HG02678 (cell line): ENCODE measurements at regions not wholly inside any gene's neighbourhood (a gene's known extent, or its start where the extent isn't known, plus 50 kb on each side); places are given as distances from the start of the nearest gene placed in this dataset.
A peak's percentile ranks its signal among the peaks of the same experiment; 100 is the strongest.
"Not testable (repeated sequence)": the region's sequence is repeated elsewhere in the genome, so short reads cannot be mapped to it uniquely, and the experiment has no call there.

Experiments used
- ATAC-seq: cut with Tn5 transposase; IDR thresholded peaks from one replicate; pipeline ENCODE4 v1.9.1; 2021; ENCODE audit warnings: mild to moderate bottlenecking, moderate library complexity; ENCODE audit not compliant: unreplicated experiment

DNA sequence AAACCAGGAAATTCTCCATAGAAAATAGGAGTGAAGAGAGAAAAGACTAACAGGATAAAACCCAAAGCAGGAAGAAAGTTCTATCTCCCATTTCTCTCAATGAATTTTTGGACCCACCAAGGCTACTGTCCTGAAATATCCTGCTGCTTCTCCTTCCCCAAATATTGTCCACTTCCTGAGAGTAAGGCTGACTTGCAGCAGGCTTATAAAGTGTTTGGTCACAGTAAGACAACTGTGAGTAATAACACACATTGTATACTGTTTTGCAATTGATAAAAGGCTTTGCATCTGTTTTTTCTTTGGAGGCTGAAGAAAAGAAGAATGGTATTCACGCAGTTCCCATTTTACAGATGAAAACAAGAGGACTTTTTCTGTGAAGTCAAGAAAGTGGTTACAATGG lies 52.8 kb downstream of the FOXD4L6 start:
- not testable (repeated sequence) for ATAC-seq

DNA sequence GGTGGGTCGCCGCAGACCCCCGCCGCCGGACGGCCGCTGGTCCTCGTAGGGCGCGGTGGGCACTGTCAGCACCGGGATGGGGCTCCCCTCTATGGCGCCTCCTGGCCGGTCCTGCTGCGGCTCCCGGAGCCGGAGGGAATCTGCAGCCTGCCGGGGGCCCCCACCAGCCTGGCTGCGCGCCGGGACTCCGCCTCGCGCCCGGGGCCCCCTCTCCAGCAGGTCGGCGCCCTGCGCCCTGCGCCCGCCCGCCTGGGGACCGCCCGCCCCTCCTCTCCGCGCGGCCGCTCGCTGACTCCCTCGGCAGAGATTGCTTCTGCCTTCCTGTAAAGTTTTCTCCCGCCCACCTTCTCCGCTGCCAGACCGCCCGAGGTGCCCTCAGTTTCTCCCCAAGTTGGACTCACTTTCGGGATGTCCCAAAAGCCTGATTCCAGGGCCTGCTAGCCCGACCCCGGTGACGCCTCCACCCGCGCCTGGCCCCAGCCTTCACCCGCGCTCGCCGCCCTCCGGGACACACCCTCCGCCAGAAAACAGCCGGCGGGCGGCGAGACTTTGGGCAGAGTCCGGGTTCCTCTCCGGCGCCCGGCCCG lies 54.0 kb downstream of the FOXD4L6 start:
- peak; percentile 68 for ATAC-seq

DNA sequence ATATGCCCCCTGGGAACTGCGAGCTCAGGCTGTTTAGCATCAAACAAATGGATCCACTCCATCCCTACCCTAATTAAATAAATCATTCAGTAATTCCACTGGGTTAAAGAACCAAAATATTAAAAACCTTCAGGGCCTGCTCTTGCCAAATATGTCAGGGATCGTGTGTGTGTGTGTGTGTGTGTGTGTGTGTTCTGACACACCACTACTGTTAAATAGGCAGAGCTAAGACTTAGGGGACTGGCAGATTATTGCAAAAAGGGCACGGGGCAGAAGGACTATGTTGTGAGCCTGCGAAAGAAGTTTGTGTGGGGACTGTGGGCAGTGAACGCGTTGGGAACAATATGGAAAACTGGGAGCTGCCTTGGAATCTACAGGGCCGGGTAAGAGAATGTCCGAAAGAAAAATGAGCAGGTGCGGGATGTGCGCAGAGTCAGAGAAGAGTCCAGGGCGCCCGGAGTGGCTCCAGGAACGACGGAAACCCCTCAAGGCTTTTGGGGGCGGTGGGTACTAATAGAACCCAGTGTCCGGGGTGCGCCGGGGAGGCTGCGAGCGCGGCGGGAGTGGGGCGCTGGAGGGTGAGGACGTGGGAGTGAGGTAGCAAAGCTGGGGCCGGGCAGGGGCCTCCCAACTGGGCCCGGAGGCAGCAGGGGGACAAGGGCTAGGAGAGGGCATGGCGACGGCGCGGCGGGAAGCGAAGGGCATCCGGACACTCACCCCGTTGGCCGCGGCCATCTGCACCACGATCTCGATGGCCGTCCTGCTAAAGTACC lies 54.8 kb downstream of the FOXD4L6 start:
- ATAC-seq = not testable (repeated sequence)

DNA sequence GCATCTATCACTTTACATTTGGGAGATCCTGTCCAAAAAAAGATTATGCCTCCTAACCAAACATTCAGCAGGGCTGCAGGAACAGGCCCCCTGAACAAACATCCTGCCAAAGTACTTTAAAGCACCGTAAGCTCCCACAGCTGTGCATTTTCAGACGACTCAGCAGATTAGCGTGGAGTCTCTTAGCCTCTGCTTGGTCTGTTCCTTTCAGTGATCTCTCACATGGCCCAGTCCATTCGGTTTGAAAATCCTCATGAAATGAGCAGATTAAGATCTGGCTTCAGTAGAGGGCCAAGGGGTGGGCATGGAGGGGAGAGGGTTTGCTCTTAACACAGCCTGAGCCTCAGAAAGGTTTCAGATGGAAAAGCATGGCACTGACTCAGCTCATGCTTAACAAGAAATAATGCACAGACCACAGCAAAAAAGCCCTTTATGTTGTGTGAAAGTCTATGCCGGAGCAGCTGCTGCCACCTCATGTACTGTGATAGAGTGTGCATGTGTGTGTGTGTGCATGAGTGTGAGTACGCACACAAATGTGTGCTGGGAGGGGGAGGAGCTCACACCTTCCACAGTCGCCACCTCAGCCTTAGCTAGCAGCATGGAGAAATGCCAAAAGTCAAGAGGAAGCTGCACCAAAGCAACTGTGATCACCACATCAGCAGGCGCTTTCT lies 64.2 kb downstream of the FOXD4L6 start:
- peak; percentile 78 for ATAC-seq

DNA sequence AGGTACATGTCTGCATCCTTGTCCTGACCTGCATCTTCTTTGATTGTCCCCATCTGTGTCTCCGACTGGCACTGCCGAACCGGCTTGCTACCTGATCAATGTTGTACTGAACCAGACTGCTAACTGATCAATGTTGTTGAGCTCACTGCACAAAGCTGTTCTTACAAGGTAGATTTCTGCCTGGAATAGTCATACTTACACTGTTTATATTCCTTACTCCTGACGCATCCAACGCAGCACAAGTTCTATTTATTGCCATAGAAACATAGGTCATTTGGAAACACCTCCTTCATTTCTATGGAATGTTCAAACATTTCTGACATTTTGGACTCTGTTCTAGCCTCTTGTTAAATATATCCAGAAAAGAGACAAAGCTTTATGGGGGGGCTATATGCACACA lies 65.2 kb downstream of the FOXD4L6 start:
- ATAC-seq = not testable (repeated sequence)

DNA sequence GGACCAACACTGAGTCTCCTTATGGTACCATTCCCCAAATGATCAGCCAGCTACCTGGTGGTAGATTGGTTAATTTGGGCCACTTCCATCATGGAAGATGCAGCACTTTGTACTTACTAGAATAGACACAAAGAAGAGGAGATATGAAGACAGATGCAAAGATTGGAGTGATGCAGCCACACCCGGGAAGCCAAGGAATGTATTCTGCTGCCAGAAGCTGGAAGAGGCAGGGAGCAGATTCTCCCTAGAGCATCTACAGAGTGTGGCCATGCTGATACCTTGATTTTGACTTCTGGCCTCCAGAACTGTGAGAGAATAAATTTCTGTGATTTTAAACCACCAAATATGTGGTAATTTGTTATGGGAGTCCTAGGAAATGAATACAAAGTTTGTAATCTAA lies 68.9 kb downstream of the FOXD4L6 start:
- not testable (repeated sequence) for ATAC-seq

DNA sequence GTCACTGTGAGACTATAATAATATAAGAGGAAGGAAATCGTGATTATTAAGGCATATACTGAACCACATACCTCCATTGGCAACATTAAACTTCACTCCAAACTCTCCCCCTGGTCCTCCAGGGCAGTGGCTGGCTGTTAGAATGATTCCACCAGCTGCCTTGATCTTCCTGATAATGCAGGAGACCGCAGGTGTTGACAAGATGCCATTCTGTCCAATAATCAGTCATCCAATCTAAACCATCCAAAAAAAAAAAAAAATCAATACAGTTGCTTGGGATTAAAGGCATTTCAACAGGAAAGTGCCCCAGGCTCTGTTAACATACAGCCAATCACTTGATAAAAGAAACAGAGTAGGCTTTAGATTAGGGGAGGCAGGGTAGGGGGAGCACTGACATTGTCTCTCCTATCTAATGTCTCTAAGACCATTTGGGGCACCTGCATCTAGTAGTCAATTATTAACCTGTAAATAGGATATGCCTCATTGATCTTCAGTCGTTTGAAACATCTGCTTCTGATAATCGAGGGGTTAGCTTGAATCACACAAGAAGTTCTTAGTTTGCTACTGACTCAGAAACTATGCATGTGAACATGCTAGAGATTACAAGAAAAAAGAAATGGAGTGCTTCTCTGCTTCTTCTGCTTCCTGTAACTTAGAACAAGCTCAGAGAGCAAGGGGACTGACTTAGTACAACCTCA lies 74.7 kb downstream of the FOXD4L6 start:
- ATAC-seq = peak; percentile 94

DNA sequence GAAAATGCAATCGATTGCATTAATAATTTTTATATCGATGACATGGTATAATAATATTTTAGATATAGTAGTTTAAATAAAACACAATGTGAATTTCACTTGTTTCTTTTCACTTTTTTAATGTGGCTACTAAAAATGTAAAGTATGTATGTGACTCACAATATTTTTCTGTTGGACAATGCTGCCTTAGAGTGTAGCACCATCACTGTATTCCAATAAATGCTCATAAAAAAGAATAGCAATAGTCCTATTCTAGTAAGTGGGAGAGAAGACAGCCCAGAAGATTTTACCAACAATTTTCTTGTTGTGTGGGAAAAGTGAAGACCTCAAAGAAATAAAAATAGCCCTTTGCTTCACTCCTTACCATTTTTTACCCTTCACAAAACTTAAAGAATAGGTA lies 79.8 kb downstream of the FOXD4L6 start:
- not testable (repeated sequence) for ATAC-seq

DNA sequence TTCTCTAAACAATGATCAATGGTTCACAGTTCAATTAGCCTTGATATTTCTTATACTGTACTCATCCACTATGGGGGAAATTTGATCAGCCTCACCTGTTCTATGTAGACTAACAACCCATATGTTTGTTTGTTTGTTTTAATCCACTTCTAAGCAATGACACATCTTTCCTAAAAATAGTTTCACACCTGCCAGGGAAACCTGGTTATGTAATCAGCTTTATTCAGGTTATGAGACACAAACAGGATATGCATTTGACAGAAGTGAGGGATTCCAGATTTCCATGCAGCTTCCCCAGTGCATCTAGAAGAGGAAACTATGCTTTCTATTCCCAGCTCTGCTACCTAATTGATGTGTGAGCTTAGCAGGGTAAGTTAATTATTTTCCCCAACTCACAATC lies 80.7 kb downstream of the FOXD4L6 start:
- ATAC-seq = not testable (repeated sequence)

DNA sequence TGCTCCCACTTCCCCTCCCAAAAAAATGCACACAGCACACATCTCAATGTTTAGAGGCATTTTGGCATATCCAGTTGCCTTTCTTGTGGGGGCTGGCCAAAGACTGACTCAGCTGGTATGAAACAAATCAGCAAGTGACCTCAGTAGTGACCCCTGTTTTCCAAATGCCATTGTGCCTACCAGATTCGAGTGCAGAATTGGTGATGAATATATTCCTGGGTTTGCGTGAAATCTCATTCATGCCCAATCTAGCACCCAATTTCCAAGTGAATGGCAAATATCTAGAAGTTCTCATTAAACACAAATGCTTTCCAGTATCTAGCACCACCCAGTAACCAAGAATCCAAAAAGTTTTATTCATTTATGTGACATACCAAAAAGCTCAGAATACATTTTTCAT lies 83.6 kb downstream of the FOXD4L6 start:
- ATAC-seq = not testable (repeated sequence)

DNA sequence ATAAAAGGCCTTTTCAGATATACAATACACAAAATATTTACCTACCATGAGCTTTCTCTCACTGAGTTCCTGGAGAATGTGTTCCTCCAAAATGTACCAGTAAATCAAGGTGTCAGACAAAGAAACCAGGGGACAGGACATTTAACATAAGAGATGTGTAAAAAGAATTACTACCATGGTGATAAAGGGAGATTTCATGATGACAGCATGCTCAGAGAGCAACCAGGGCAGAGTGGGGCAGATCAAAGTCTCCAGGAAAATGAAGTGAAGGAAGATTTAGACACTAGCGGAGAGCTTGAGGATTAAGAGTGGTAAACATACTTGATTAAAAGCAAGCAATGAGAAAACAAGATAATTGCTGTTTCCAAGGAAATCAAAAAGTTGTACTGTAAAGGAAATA lies 85.0 kb downstream of the FOXD4L6 start:
- not testable (repeated sequence) for ATAC-seq

DNA sequence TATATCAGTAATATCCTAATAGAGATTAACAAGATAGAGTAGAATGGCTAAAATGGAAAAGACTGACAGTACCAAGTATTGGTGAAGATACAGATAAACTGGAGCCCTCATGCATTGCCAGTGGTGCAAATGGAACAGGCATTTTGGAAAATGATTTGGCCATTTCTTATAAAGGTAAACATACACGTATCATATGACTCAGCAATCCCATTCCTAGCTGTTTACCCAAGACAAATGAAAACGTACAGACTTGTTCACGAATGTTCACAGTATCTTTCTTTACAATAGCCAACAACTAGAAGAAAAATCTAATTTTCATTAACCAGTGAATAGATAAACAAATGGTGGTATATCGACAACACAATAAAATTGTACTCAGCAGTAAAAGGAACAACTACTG lies 86.4 kb downstream of the FOXD4L6 start:
- ATAC-seq = not testable (repeated sequence)

DNA sequence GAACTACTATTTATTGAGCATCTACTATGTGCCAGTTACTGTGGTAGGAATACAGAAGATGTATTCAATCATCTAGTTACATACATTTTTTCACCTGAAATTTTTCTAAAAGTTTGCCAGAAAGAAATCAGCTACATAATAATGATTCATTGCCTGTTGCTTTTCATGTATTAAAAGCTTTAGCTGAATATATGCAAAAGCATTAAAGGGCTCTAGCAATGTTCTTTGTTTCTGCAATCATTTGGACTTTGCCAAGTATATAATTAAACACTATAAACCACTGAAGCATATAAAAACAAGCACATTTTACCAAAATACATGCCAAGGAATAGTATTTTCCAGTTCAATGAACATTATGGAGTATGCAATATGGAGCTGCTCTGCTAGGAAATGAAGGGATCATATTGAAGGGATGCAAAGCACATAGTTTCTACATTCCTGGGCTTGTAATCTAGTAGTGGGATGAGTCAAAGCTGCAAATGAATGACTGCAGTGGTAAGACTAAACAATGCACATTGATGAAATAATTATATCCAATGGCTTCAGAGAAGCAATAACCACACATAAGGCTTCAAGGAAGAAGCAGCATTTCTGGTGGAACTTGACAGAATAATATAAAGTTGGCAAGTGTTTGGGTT lies 87.7 kb downstream of the FOXD4L6 start:
- ATAC-seq = not testable (repeated sequence)

DNA sequence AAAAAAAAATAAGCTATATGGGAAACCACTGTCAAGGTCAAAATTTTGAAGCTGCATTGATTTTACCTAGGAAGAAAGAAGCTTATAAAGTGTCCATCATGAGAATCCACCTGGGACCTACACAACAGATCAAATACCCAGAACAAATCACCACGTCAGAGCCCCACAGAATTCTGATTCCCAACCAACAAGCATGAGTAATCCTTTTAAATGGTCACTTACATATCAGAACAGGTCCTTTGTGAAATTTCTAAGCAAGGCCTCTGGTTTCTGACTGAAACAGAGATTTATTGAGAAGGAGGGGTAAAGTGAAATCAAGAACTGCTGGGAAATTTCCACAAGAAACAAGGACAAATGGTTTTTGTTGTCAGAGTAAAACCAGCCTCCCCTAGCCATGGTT lies 93.2 kb downstream of the FOXD4L6 start:
- not testable (repeated sequence) for ATAC-seq

DNA sequence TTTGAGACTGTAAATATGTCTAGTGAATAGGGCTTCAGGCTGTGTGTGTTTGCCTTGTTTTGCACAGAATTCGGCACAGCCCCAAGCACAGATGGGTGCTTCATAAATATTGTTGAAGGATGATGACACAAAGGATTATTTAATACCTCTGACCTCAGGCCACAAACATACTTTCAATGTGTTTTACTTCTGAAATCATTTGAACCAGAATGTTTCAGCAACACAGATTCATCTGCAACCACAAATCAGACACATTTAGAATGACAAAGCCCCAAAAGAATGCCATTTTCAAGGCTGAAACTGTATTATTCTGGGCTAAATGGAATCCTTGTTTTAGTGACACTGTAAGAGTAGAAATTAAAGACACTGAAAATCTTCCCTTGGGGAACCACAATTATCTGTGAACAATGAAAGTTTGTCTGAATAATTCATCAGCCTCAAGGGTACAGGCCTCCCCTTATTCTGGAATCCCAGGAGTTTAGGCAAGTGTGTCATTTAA lies 93.7 kb downstream of the FOXD4L6 start:
- ATAC-seq = not testable (repeated sequence)

DNA sequence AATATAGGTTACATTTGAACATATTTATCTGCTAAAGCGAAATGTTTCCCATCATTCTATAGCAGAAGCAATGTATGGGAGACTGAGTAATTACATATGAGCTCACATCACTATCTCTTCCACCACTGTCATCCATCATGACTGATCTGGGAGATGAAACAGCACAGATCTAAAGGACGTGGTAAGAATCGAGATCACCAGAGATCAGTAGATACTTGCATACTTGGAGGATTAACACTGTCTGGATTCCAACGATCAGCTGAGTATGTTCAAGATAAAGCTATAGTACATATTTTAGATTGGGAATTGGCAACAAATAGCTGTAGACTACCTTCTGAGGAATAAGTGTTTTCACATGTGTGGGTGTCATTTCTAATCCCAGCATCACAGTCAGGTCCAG lies 94.6 kb downstream of the FOXD4L6 start:
- not testable (repeated sequence) for ATAC-seq

DNA sequence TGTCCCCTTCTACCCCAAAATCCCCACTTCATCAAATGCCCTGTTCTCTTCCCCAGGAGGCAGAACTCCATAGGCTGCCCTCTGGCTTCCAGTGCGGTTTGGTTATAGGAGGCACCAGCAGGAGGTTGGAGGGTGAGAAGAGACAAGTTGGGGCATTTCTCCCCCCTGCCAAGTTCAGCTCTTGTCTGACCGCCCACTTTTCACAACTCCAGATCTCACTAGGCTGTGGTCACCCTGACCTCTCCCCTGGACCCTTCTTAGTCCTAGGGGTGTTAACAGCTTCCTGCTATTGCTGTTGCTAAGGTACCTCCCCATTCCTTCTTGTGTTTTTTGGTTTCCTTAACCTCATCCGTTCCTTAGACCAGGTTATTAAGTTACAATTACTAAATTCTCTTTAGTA lies 95.1 kb downstream of the FOXD4L6 start:
- not testable (repeated sequence) for ATAC-seq

DNA sequence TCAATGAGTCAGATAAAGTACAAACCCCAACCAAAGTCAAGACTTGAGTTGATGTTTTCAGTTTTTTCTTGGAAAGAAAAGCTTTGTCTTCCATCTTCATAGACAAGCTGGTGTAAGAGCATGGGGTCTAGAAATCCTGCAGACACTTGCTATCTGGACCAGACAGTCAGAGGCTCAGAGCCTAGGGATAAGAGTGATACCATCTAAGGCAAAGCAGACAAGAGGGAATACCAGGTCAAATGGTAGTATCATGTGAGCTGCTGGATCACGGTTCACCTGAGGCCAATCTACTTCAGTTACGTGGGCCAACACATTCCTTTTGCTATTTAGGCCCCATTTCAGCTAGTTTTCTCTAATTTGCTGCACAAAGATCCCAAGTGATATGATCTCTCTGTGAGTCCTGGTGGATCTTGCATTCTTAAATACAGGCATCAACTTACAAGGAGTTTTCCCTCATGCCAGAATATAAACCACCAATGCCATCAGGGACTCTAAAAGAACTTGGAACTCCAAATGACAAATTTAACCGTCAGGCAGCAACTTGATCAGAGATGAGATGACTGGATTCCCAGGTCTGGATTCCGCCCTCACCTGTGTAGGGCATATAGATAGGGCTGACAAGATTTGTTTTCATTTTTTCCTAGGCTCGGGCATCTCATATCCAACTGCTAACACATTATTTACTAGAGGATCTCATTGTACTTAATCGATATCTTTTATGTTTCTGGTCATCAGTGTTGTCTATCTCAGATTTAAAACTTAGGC lies 101.4 kb downstream of the FOXD4L6 start:
- not testable (repeated sequence) for ATAC-seq

DNA sequence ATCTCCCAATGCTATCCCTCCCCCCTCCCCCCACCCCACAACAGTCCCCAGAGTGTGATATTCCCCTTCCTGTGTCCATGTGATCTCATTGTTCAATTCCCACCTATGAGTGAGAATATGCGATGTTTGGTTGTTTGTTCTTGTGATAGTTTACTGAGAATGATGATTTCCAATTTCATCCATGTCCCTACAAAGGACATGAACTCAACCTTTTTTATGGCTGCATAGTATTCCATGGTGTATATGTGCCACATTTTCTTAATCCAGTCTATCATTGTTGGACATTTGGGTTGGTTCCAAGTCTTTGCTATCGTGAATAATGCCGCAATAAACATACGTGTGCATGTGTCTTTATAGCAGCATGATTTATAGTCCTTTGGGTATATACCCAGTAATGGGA lies 106.1 kb downstream of the FOXD4L6 start:
- ATAC-seq = not testable (repeated sequence)
